Hepatocyte (in vitro differentiated cells): ENCODE measurements at regions not wholly inside any gene's neighbourhood (a gene's known extent, or its start where the extent isn't known, plus 50 kb on each side); places are given as distances from the start of the nearest gene placed in this dataset.

Source experiments
- CTCF ChIP-seq: fragments of 200-600 bp; sonication (generic); IDR thresholded peaks from 2 replicates; pipeline ENCODE4 v1.5.1; 2016; ENCODE audit warnings: antibody characterized with exemption, mild to moderate bottlenecking; ENCODE audit not compliant: poor library complexity
- EZH2 ChIP-seq: fragments of 200-600 bp; sonication (generic); IDR thresholded peaks from 2 replicates; pipeline ENCODE4 v1.6.1; 2016; ENCODE audit warnings: antibody characterized with exemption, mild to moderate bottlenecking, borderline replicate concordance
- EZH2phosphoT487 ChIP-seq: fragments of 200-600 bp; sonication (generic); IDR thresholded peaks from one replicate; pipeline ENCODE4 v1.6.1; 2018; ENCODE audit warnings: antibody characterized with exemption, mild to moderate bottlenecking, low read depth, moderate library complexity; ENCODE audit not compliant: unreplicated experiment, severe bottlenecking

DNA sequence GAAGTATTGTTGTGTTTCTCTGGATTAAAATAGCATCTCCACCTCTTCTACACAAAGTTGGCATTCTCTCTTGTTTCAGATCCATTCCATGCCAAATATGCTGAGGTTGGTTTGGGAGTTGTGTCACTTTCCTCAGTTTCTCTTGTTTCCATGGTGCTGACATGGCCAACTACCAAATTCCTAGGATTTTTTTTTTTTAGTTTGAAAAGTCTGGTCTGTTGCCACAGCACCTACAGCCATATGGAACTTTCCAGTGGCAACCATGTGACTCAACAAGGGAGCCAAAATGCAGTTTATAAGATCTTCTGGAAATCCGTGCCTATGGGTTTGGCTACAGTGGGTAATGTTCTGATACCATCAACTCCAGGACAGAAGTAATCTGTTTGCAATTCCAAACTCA is 96.0 kb upstream of the CLSTN2 start:
- TF ChIP-seq CTCF (no peak), EZH2 (no peak), EZH2phosphoT487 (no peak)
